ENCODE measurements at regions not wholly inside any gene's neighbourhood (a gene's known extent, or its start where the extent isn't known, plus 50 kb on each side); places are given as distances from the start of the nearest gene placed in this dataset.

DNA sequence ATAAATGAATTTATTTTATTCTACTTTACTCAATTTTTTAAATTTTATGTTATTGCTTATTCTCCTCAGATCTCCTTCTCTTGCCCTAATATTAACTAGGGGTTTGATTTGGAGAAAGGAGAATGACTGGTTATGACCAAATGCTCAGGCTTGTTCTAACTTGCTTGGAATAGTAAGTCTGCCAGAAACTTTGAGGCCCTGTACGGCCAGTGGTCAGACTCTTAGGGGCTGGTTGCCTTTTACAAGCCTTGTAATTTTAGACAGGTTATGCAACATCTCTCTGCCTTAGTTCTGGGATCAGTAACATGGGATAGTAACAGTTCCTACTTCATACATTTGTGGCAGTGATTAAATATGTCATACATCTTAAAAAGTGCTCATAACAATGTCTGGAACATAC lies 279.5 kb downstream of the DUSP10 start:
- Histone ChIP-seq H3F3A (ENCODE audit: insufficient read depth, low read length, poor library complexity, severe bottlenecking) (no peaks in the 10 kb centered on the region), H3K36me3 (ENCODE audit: insufficient read depth, low read length) (no peaks in the 10 kb centered on the region), H3K9ac (ENCODE audit: low read length) (no peak overlapping the region), H3K4me2 (ENCODE audit: low read length) (no peak overlapping the region), H3K4me3 (ENCODE audit: low read length) (no peak overlapping the region), H4K20me1 (ENCODE audit: insufficient read depth) (no peaks in the 10 kb centered on the region), H3K9me3 (ENCODE audit: low read length) (no peaks in the 10 kb centered on the region), H3K27me3 (ENCODE audit: insufficient read depth, low read depth, low read length) (no peaks in the 10 kb centered on the region), H3K79me2 (replicated peaks; ENCODE audit: insufficient read depth, low read length) (no peaks in the 10 kb centered on the region), H3K9me2 (ENCODE audit: insufficient read depth, low read length) (no peaks in the 10 kb centered on the region), H3K27ac (ENCODE audit: low read length) (no peak overlapping the region), H2AFZ (ENCODE audit: low read depth, low read length) (no peak overlapping the region)
- TF ChIP-seq TAF1 (IDR thresholded peaks at IDR 0.05; ENCODE audit: low read depth) = no peak
- no peak for TF ChIP-seq EZH2 (IDR thresholded peaks at IDR 0.05; ENCODE audit: borderline replicate concordance, insufficient read depth, low read length, poor library complexity, severe bottlenecking)
- no peak for TF ChIP-seq SMC3 (conservative IDR thresholded peaks at IDR 0.05; ENCODE audit: poor library complexity)
- no peak for TF ChIP-seq RAD21 (conservative IDR thresholded peaks at IDR 0.05)
- no peak for TF ChIP-seq REST (IDR thresholded peaks at IDR 0.05; ENCODE audit: borderline replicate concordance)
- TF ChIP-seq, protein P1, sequence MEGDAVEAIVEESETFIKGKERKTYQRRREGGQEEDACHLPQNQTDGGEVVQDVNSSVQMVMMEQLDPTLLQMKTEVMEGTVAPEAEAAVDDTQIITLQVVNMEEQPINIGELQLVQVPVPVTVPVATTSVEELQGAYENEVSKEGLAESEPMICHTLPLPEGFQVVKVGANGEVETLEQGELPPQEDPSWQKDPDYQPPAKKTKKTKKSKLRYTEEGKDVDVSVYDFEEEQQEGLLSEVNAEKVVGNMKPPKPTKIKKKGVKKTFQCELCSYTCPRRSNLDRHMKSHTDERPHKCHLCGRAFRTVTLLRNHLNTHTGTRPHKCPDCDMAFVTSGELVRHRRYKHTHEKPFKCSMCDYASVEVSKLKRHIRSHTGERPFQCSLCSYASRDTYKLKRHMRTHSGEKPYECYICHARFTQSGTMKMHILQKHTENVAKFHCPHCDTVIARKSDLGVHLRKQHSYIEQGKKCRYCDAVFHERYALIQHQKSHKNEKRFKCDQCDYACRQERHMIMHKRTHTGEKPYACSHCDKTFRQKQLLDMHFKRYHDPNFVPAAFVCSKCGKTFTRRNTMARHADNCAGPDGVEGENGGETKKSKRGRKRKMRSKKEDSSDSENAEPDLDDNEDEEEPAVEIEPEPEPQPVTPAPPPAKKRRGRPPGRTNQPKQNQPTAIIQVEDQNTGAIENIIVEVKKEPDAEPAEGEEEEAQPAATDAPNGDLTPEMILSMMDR (IDR thresholded peaks at IDR 0.05; ENCODE audit: poor library complexity, severe bottlenecking) = no peak
- TF ChIP-seq POLR2AphosphoS5 (IDR thresholded peaks at IDR 0.05) = no peak
- TF ChIP-seq MXI1 (conservative IDR thresholded peaks at IDR 0.05; ENCODE audit: poor library complexity, severe bottlenecking) = no peak
- no peak for TF ChIP-seq EP300 (conservative IDR thresholded peaks at IDR 0.05; ENCODE audit: poor library complexity, severe bottlenecking)

- Histone ChIP-seq H3K27me3 (ENCODE audit: insufficient read depth, low read depth, low read length) (no peaks in the 10 kb centered on the region), H3F3A (ENCODE audit: insufficient read depth, low read length, poor library complexity, severe bottlenecking) (no peaks in the 10 kb centered on the region), H3K4me2 (ENCODE audit: low read length) (no peak overlapping the region), H2AFZ (ENCODE audit: low read depth, low read length) (no peak overlapping the region), H3K27ac (ENCODE audit: low read length) (no peak overlapping the region), H3K9ac (ENCODE audit: low read length) (no peak overlapping the region), H3K4me3 (ENCODE audit: low read length) (no peak overlapping the region), H3K36me3 (ENCODE audit: insufficient read depth, low read length) (no peaks in the 10 kb centered on the region), H4K20me1 (ENCODE audit: insufficient read depth) (no peaks in the 10 kb centered on the region), H3K9me3 (ENCODE audit: low read length) (no peaks in the 10 kb centered on the region), H3K79me2 (replicated peaks; ENCODE audit: insufficient read depth, low read length) (no peaks in the 10 kb centered on the region), H3K9me2 (ENCODE audit: insufficient read depth, low read length) (no peaks in the 10 kb centered on the region)
- no peak for TF ChIP-seq POLR2AphosphoS5 (IDR thresholded peaks at IDR 0.05)
These were observed 273.3 kb downstream of the DUSP10 start for GRCh38 chr1:221468546-221468945.

- no peak overlapping the region for H3K4me3 ChIP-seq (ENCODE audit: low read length)
- no peak overlapping the region for H3K9ac ChIP-seq (ENCODE audit: low read length)
- no peak overlapping the region for H2AFZ ChIP-seq (ENCODE audit: low read depth, low read length)
- H3K27ac ChIP-seq (ENCODE audit: low read length) = no peak overlapping the region
- no peaks in the 10 kb centered on the region for H3K36me3 ChIP-seq (ENCODE audit: insufficient read depth, low read length)
- H3K79me2 ChIP-seq (replicated peaks; ENCODE audit: insufficient read depth, low read length) = no peaks in the 10 kb centered on the region
- no peaks in the 10 kb centered on the region for H3K9me2 ChIP-seq (ENCODE audit: insufficient read depth, low read length)
- H3K27me3 ChIP-seq (ENCODE audit: insufficient read depth, low read depth, low read length) = no peaks in the 10 kb centered on the region
- H4K20me1 ChIP-seq (ENCODE audit: insufficient read depth) = no peaks in the 10 kb centered on the region
- no peaks in the 10 kb centered on the region for H3K9me3 ChIP-seq (ENCODE audit: low read length)
- no peak overlapping the region for H3K4me2 ChIP-seq (ENCODE audit: low read length)
- no peaks in the 10 kb centered on the region for H3F3A ChIP-seq (ENCODE audit: insufficient read depth, low read length, poor library complexity, severe bottlenecking)
- TF ChIP-seq EZH2 (IDR thresholded peaks at IDR 0.05; ENCODE audit: borderline replicate concordance, insufficient read depth, low read length, poor library complexity, severe bottlenecking) (no peak), MXI1 (conservative IDR thresholded peaks at IDR 0.05; ENCODE audit: poor library complexity, severe bottlenecking) (no peak), RAD21 (conservative IDR thresholded peaks at IDR 0.05) (no peak), SMC3 (conservative IDR thresholded peaks at IDR 0.05; ENCODE audit: poor library complexity) (no peak), POLR2AphosphoS5 (IDR thresholded peaks at IDR 0.05) (no peak), REST (IDR thresholded peaks at IDR 0.05; ENCODE audit: borderline replicate concordance) (no peak), EP300 (conservative IDR thresholded peaks at IDR 0.05; ENCODE audit: poor library complexity, severe bottlenecking) (no peak), TAF1 (IDR thresholded peaks at IDR 0.05; ENCODE audit: low read depth) (no peak)
- TF ChIP-seq, protein P1 (IDR thresholded peaks at IDR 0.05; ENCODE audit: poor library complexity, severe bottlenecking) = no peak
These were observed 272.4 kb downstream of the DUSP10 start for GRCh38 chr1:221469476-221469875.
